HG03175 (cell line): ENCODE measurements at regions not wholly inside any gene's neighbourhood (a gene's known extent, or its start where the extent isn't known, plus 50 kb on each side); places are given as distances from the start of the nearest gene placed in this dataset.

Source experiments
- ATAC-seq: cut with Tn5 transposase; IDR thresholded peaks from one replicate; pipeline ENCODE4 v1.9.1; 2021; ENCODE audit warnings: mild to moderate bottlenecking, moderate library complexity; ENCODE audit not compliant: unreplicated experiment

- ATAC-seq, result no peak
These were observed 268.9 kb downstream of the ZNF608 start for GRCh38 chr5:124477577-124477976.

GRCh38 chr5:124477062-124477461 is 269.4 kb downstream of the ZNF608 start:
- no peak for ATAC-seq

- no peak for ATAC-seq
These were observed 271.8 kb downstream of the ZNF608 start for GRCh38 chr5:124474528-124475215.

- no peak for ATAC-seq
These were observed 277.6 kb downstream of the ZNF608 start for GRCh38 chr5:124468671-124469411.

- ATAC-seq, result no peak
These were observed 278.7 kb downstream of the ZNF608 start for GRCh38 chr5:124467745-124468144.

- ATAC-seq, result no peak
These were observed 280.4 kb downstream of the ZNF608 start for GRCh38 chr5:124466011-124466410.

GRCh38 chr5:124463851-124464250 is 282.6 kb downstream of the ZNF608 start:
- ATAC-seq, result no peak

- ATAC-seq, result no peak
These were observed 283.7 kb downstream of the ZNF608 start for GRCh38 chr5:124462751-124463150.

GRCh38 chr5:124461941-124462340 is 284.5 kb downstream of the ZNF608 start:
- no peak for ATAC-seq

GRCh38 chr5:124461157-124461556 is 285.3 kb downstream of the ZNF608 start:
- no peak for ATAC-seq

GRCh38 chr5:124460642-124461041 is 285.8 kb downstream of the ZNF608 start:
- ATAC-seq, result no peak

- no peak for ATAC-seq
These were observed 286.5 kb downstream of the ZNF608 start for GRCh38 chr5:124459984-124460383.

GRCh38 chr5:124457901-124458300 is 288.5 kb downstream of the ZNF608 start:
- no peak for ATAC-seq

GRCh38 chr5:124457101-124457500 is 289.3 kb downstream of the ZNF608 start:
- ATAC-seq, result no peak

- no peak for ATAC-seq
These were observed 290.2 kb downstream of the ZNF608 start for GRCh38 chr5:124456249-124456648.

GRCh38 chr5:124454081-124454480 is 292.4 kb downstream of the ZNF608 start:
- no peak for ATAC-seq

- ATAC-seq, result peak; percentile 96
These were observed 293.0 kb downstream of the ZNF608 start for GRCh38 chr5:124453221-124454051.

GRCh38 chr5:124452412-124452811 is 294.0 kb downstream of the ZNF608 start:
- no peak for ATAC-seq

GRCh38 chr5:124451721-124452383 is 294.6 kb downstream of the ZNF608 start:
- ATAC-seq, result no peak

- ATAC-seq, result no peak
These were observed 300.3 kb downstream of the ZNF608 start for GRCh38 chr5:124446120-124446519.

GRCh38 chr5:124445070-124445619 is 301.3 kb downstream of the ZNF608 start:
- no peak for ATAC-seq
